HUES6 (cell line): ENCODE measurements at regions not wholly inside any gene's neighbourhood (a gene's known extent, or its start where the extent isn't known, plus 50 kb on each side); places are given as distances from the start of the nearest gene placed in this dataset.

ENCODE experiments used
- H3K27ac ChIP-seq: 2 replicates; pipeline ENCODE4 v1.7.0; 2013; ENCODE audit warnings: low read depth, mild to moderate bottlenecking, low read length, inconsistent platforms
- H3K27me3 ChIP-seq: 2 replicates; pipeline ENCODE4 v1.6.1; 2013; ENCODE audit warnings: low read length; ENCODE audit not compliant: control insufficient read depth, insufficient read depth
- H3K36me3 ChIP-seq: 2 replicates; pipeline ENCODE4 v1.6.1; 2013; ENCODE audit warnings: low read length; ENCODE audit not compliant: control insufficient read depth, insufficient read depth
- H3K4me1 ChIP-seq: 2 replicates; pipeline ENCODE4 v1.6.1; 2013; ENCODE audit warnings: low read length; ENCODE audit not compliant: control insufficient read depth, insufficient read depth
- H3K4me3 ChIP-seq: 2 replicates; pipeline ENCODE4 v1.5.1; 2013; ENCODE audit warnings: low read depth, low read length
- H3K9ac ChIP-seq: one replicate; pipeline ENCODE4 v1.6.1; 2013; ENCODE audit warnings: mild to moderate bottlenecking, low read length
- H3K9me3 ChIP-seq: 2 replicates; pipeline ENCODE4 v1.6.1; 2013; ENCODE audit warnings: low read depth, low read length; ENCODE audit not compliant: control insufficient read depth, insufficient read depth

DNA sequence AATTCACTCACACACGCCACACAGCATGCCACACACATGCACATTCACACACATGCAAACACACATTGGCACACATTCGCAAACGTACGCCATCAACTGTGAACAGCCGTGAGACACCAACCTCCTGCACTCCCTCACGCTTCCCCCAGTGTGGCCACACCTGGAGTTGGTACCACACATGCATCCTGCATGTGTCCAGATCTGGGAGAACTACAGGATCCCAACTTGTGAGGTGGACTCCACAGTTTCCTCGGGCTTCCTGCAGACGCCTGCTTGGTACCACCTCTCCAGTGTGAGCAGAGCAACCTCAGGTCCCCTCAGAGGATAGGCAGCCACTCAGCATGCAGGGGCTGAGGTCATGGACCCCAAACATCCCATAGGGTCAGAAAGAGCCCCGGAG is 239.0 kb downstream of the EIPR1 start:
- Histone ChIP-seq H3K4me3 (no peak overlapping the region), H3K36me3 (no peaks in the 10 kb centered on the region), H3K27me3 (no peaks in the 10 kb centered on the region), H3K4me1 (no peaks in the 10 kb centered on the region), H3K27ac (no peak overlapping the region), H3K9me3 (peaks cover 26% of the 10 kb centered on the region), H3K9ac (no peak overlapping the region)

DNA sequence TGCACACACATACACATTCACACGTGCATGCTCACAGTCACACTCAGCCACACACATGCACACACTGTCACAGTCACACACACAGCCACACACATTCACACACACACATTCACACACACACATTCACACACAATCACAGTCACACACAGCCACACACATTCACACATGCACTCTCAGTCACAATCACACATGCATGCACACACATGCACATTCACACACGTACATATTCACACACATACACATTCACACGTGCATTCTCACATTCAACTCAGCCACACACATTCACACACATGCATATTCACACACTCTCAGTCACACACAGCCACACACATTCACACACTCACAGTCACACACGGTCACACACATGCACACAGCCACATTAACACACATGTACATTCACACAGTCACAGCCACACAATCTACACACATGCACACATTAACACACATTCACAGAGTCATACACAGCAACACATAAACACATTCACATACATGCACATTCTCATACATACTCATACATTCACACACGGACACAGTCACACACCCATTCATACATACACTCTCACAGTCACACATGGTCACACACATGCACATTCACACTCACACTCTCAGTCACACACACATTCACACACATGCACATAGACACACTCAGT is 239.8 kb downstream of the EIPR1 start:
- no peaks in the 10 kb centered on the region for H3K36me3 ChIP-seq
- peaks cover 26% of the 10 kb centered on the region for H3K9me3 ChIP-seq
- no peak overlapping the region for H3K4me3 ChIP-seq
- H3K9ac ChIP-seq: no peak overlapping the region
- H3K27me3 ChIP-seq: no peaks in the 10 kb centered on the region
- no peak overlapping the region for H3K27ac ChIP-seq
- H3K4me1 ChIP-seq: no peaks in the 10 kb centered on the region

DNA sequence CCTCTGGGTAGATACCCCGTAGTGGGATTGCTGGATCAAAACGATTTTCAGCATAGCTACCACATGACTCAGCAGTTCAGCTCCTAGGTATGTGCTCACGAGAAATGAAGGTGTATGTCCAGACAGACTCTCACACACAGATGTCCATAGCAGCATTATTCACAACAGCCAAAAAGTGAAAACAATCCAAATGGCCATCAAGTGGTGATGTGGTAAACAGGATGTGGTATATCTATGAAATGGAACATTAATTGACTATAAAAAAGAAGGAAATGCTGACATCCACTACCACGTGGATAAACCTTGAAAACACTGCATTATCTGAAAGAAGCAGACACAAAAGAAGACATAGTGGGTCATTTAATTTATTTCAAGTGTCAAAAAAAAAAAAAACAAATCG is 241.9 kb downstream of the EIPR1 start:
- H3K9ac ChIP-seq: no peak overlapping the region

DNA sequence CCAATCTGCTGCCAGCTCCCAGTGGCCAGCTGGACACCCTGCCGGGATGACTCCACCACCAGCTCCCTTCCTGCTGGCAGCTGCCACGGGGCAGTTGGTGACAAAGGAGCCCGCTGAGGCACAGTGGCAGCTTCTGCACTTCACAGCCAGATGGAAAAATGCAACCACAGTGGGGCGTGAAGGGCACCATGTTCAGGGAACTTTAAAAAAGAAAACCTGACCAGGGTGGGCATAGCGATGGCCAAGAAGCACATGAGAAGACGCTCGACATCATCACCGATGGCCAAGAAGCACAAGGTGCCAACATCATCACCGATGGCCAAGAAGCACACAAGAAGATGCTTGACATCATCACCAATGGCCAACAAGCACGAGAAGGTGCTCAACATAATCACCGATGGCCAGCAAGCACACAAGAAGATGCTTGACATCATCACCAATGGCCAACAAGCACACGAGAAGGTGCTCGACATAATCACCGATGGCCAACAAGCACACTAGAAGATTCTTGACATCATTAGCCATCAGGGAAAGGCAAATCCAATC is 243.5 kb downstream of the EIPR1 start:
- Histone ChIP-seq H3K4me1 (peaks cover 10% of the 10 kb centered on the region; the same call in 1 of the 2 replicates), H3K27me3 (no peaks in the 10 kb centered on the region), H3K9me3 (peaks cover 19% of the 10 kb centered on the region), H3K9ac (no peak overlapping the region), H3K4me3 (no peak overlapping the region), H3K27ac (no peak overlapping the region), H3K36me3 (no peaks in the 10 kb centered on the region)

More for the DNA sequence above, 241.9 kb downstream of the EIPR1 start:
- H3K9me3 ChIP-seq: peaks cover 19% of the 10 kb centered on the region
- H3K4me1 ChIP-seq: peaks cover 10% of the 10 kb centered on the region; the same call in 1 of the 2 replicates
- no peak overlapping the region for H3K27ac ChIP-seq
- H3K27me3 ChIP-seq: no peaks in the 10 kb centered on the region
- H3K36me3 ChIP-seq: no peaks in the 10 kb centered on the region
- H3K4me3 ChIP-seq: no peak overlapping the region

DNA sequence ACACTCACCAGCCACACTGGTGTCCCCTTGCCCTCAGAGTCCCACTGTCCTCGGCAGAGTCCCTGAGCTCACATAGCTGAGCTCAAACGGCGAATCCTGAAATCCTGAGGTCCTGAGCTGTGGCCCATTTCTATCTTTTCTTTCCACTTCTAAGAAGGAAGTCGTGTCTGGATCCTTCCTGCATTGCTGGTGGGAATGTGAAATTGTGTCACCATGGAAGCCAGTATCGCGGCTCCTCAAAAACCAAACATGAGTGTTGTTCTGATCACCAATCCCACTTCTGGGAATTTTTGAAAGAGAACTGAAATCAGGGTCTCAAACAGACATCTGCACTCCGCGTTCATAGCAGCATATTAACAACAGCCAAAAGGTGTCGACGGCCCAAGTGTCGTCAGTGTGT is 244.7 kb downstream of the EIPR1 start:
- no peaks in the 10 kb centered on the region for H3K36me3 ChIP-seq

DNA sequence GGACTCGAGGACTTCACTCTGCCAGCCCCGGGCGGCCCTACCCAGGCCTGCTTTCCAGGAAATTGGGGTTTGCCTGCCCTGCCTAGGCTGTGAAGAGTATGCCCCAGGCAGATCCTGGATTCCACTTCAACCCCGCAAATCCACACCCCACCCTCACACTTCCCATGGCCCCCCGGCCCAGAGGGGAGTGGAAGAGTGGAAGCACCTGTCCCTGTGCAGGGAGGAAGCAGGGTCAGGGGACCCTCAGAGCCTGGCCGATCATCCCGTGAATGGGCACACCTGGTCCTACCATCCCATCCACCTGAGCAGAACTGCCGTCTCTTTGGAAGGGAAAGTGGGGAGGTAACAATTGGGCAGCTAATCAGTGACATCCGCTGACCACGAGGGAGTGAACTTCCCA is 245.2 kb downstream of the EIPR1 start:
- Histone ChIP-seq H3K9me3 (peaks cover 9% of the 10 kb centered on the region), H3K27ac (no peak overlapping the region), H3K27me3 (no peaks in the 10 kb centered on the region), H3K9ac (no peak overlapping the region), H3K4me1 (peaks cover 10% of the 10 kb centered on the region; the same call in 1 of the 2 replicates), H3K4me3 (no peak overlapping the region), H3K36me3 (no peaks in the 10 kb centered on the region)

More for the DNA sequence above, 244.7 kb downstream of the EIPR1 start:
- H3K27me3 ChIP-seq: no peaks in the 10 kb centered on the region
- no peak overlapping the region for H3K27ac ChIP-seq
- no peak overlapping the region for H3K4me3 ChIP-seq
- peaks cover 14% of the 10 kb centered on the region for H3K9me3 ChIP-seq
- H3K9ac ChIP-seq: no peak overlapping the region
- peaks cover 10% of the 10 kb centered on the region; the same call in 1 of the 2 replicates for H3K4me1 ChIP-seq

DNA sequence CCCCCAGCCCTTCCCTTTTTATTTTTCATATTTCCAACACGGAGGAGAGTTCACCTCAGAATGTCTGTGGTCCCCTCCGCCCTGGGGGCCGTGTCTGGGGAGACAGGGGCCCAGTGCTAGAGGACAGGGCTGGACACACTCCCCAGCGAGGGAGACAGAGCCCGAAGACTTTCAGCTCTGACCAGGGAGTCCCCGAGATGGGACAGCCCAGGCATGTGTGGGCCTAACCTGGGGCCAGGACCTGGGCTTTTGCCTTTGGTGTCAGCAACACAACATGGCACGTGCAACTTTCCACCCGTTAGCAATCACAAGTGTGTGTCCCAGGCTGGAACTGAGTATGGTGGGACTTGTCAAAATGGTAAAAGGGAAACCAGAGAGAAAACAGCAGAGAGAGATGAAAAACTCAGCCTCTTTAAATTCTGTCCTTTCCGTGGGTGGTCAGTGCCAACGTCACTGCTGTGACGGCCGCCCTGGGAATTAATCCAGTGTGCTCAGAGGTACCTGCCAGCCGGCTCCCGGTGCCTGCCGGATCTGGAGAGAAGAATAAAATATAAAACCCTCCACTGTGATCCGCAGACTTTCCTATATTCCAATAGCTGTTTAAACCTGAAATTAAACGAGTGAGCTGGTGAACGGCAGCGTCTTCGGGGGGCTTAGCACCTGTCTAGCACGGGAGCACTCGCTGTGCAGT is 245.8 kb downstream of the EIPR1 start:
- Histone ChIP-seq H3K9me3 (peaks cover 9% of the 10 kb centered on the region), H3K4me3 (no peak overlapping the region), H3K27me3 (no peaks in the 10 kb centered on the region), H3K36me3 (no peaks in the 10 kb centered on the region), H3K9ac (no peak overlapping the region), H3K27ac (no peak overlapping the region), H3K4me1 (peaks cover 13% of the 10 kb centered on the region; the same call in 1 of the 2 replicates)

DNA sequence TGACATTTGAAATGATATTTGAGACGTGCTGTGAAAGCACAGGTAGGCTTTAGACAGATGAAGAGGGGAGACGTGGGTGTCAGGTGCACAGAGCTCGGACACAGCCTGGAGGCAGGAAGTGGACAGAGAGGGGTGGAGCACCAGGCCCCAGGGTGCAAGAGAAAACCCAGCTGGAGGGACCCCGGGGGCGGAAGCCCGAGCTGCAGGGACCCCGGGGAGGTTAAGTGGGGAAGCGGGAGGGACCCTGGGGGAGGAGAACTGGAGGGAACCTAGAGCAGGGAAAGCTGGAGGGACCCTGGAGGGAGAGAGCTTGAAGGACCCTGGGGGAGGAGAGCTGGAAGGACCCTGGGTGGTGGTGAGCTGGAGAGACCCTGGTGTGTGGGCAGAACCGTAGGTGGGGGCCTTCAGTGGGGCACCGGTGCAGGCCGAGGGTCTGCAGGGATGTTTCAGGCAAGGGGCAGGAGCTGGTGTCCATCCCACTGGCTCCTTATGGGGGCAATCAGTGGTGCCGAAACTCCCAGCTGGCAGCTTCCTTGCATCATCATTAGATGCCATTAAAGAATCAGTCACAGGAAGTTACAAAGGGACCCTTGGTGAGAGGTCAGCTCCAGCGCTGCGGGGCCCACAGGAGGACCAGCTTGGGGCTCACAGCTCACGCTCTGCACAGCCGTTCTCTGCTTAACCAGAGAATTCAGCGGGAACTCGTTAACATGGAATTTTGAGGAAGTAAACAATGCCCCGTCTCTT is 246.6 kb downstream of the EIPR1 start:
- Histone ChIP-seq H3K9ac (no peak overlapping the region), H3K27me3 (no peaks in the 10 kb centered on the region), H3K27ac (no peak overlapping the region), H3K9me3 (peaks cover 9% of the 10 kb centered on the region), H3K4me1 (peaks cover 13% of the 10 kb centered on the region; the same call in 1 of the 2 replicates), H3K4me3 (no peak overlapping the region), H3K36me3 (no peaks in the 10 kb centered on the region)

DNA sequence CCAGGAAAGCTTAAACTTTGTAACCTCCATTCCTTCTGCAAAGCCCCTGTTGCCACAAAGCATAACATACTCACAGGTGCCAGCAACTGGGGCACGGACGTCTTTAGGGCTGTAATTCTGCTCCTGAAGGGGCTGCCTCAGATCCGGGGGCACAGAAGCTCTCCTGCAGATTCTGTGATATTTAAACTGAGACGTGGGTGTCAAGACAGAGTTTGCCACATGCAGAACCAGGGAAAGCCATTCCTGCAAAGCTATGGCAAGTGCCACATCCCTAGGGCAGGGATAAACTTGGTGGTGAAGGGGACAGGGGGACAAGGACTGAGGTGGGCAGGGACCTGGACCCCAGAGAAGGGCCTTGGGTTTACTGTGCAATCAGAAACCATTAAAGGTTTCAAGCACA is 247.2 kb downstream of the EIPR1 start:
- no peaks in the 10 kb centered on the region for H3K36me3 ChIP-seq
- no peak overlapping the region for H3K4me3 ChIP-seq
- H3K27ac ChIP-seq: no peak overlapping the region
- H3K4me1 ChIP-seq: peaks cover 13% of the 10 kb centered on the region; the same call in 1 of the 2 replicates
- H3K27me3 ChIP-seq: no peaks in the 10 kb centered on the region
- no peak overlapping the region for H3K9ac ChIP-seq
- peaks cover 4% of the 10 kb centered on the region for H3K9me3 ChIP-seq

DNA sequence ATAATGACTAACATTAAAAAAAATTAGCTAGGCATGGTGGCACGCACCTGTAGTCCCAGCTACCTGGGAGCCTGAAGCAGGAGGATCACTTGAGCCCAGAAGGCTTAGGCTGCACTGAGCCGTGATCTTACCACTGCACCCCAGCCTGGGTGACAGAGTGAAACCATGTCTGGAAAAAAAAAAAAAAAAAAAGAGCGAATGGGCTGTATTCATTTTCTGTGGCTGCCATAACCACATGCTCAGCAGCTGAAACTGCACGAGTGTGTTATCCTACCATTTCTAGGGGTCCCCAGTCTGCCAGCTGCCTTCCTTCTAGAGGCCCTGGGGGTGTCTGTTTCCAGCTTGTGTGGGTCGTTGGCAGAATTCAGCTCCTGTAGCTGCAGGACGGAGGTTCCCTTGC is 247.8 kb downstream of the EIPR1 start:
- Histone ChIP-seq H3K36me3 (no peaks in the 10 kb centered on the region), H3K27me3 (no peaks in the 10 kb centered on the region), H3K4me1 (peaks cover 13% of the 10 kb centered on the region; the same call in 1 of the 2 replicates), H3K9ac (no peak overlapping the region), H3K4me3 (no peak overlapping the region), H3K9me3 (peaks cover 4% of the 10 kb centered on the region; the same call in 1 of the 2 replicates), H3K27ac (no peak overlapping the region)
